A673 (cell line): ENCODE measurements at regions not wholly inside any gene's neighbourhood (a gene's known extent, or its start where the extent isn't known, plus 50 kb on each side); places are given as distances from the start of the nearest gene placed in this dataset.

Experiments
- BruUV-seq: library from RNA; stranded (reverse); fragments of 400-500 nt; replicated peaks from 2 replicates; lab custom pipeline; 2021; lab: Mats Ljungman, UMichigan
- CTCF ChIA-PET: fragments of 300-600 bp; sonication (Branson Sonifier 250); formaldehyde crosslinking; loops from one replicate; lab custom pipeline; 2022; ENCODE audit warnings: antibody characterized with exemption; lab: Charles Lee
- POLR2A ChIA-PET: fragments of 300-600 bp; sonication (Branson Sonifier 250); formaldehyde crosslinking; loops from one replicate; lab custom pipeline; 2022; ENCODE audit warnings: antibody characterized with exemption; ENCODE audit not compliant: low non-redundant PET; lab: Charles Lee
- DNase-seq: peaks from one replicate; pipeline ENCODE4 v3.0.0-alpha.2; 2015; ENCODE audit warnings: low spot score
- H3K27ac ChIP-seq: fragments of 200-600 bp; sonication (generic); 2 replicates; pipeline ENCODE4 v1.5.1; 2016; ENCODE audit warnings: mixed run types, low read depth, mild to moderate bottlenecking, mixed read lengths, antibody characterized with exemption, low read length; ENCODE audit not compliant: poor library complexity, severe bottlenecking
- H3K27me3 ChIP-seq: fragments of 200-600 bp; sonication (generic); replicated peaks from 2 replicates; pipeline ENCODE4 v1.6.1; 2017; ENCODE audit warnings: mixed run types, low read depth, mild to moderate bottlenecking, mixed read lengths, antibody characterized with exemption, low read length; ENCODE audit not compliant: insufficient read depth, poor library complexity
- H3K36me3 ChIP-seq: fragments of 200-600 bp; sonication (generic); 2 replicates; pipeline ENCODE4 v1.6.1; 2016; ENCODE audit warnings: mixed run types, mild to moderate bottlenecking, mixed read lengths, antibody characterized with exemption, low read length; ENCODE audit not compliant: insufficient read depth, poor library complexity, severe bottlenecking
- H3K4me1 ChIP-seq: fragments of 200-600 bp; sonication (generic); 2 replicates; pipeline ENCODE4 v1.6.1; 2017; ENCODE audit warnings: mixed run types, mild to moderate bottlenecking, mixed read lengths, antibody characterized with exemption, low read length; ENCODE audit not compliant: insufficient read depth, poor library complexity, severe bottlenecking
- H3K4me3 ChIP-seq: fragments of 200-600 bp; sonication (generic); 2 replicates; pipeline ENCODE4 v1.5.1; 2016; ENCODE audit warnings: low read depth, mixed run types, mild to moderate bottlenecking, mixed read lengths, low read length; ENCODE audit not compliant: poor library complexity, severe bottlenecking
- H3K9me3 ChIP-seq: fragments of 200-600 bp; sonication (generic); 2 replicates; pipeline ENCODE4 v1.6.1; 2016; ENCODE audit warnings: mixed run types, low read depth, mild to moderate bottlenecking, mixed read lengths, antibody characterized with exemption, low read length; ENCODE audit not compliant: poor library complexity, severe bottlenecking
- EZH2 ChIP-seq: fragments of 200-600 bp; sonication (generic); IDR thresholded peaks from 2 replicates; pipeline ENCODE4 v1.6.1; 2017; ENCODE audit warnings: borderline replicate concordance, low read depth, mild to moderate bottlenecking, mixed read lengths, antibody characterized with exemption, low read length; ENCODE audit not compliant: poor library complexity, severe bottlenecking
- intact Hi-C: fragments of 100-400 bp; cut with micrococcal nuclease; formaldehyde crosslinking; loops from one replicate; pipeline ENCODE4 v1.10.0; 2022; ENCODE audit not compliant: unreplicated experiment
- TF ChIP-seq, protein P1 (sequence below): fragments of 300-800, 200-600 bp; sonication (generic); conservative IDR thresholded peaks from 2 replicates; pipeline ENCODE4 v1.5.1; 2017; ENCODE audit warnings: low read depth, mild to moderate bottlenecking, antibody characterized with exemption, low read length, moderate library complexity, mixed read lengths

GRCh38 chr12:17334784-17335183 lies 728.8 kb upstream of the LMO3 start:
- intact Hi-C loops = no loop called here
- no peak for DNase-seq
- TF ChIP-seq, protein P1, sequence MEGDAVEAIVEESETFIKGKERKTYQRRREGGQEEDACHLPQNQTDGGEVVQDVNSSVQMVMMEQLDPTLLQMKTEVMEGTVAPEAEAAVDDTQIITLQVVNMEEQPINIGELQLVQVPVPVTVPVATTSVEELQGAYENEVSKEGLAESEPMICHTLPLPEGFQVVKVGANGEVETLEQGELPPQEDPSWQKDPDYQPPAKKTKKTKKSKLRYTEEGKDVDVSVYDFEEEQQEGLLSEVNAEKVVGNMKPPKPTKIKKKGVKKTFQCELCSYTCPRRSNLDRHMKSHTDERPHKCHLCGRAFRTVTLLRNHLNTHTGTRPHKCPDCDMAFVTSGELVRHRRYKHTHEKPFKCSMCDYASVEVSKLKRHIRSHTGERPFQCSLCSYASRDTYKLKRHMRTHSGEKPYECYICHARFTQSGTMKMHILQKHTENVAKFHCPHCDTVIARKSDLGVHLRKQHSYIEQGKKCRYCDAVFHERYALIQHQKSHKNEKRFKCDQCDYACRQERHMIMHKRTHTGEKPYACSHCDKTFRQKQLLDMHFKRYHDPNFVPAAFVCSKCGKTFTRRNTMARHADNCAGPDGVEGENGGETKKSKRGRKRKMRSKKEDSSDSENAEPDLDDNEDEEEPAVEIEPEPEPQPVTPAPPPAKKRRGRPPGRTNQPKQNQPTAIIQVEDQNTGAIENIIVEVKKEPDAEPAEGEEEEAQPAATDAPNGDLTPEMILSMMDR = no peak
- TF ChIP-seq EZH2 = no peak
- H3K36me3 ChIP-seq = no peaks in the 10 kb centered on the region
- H3K4me3 ChIP-seq = no peak overlapping the region
- no peak overlapping the region for H3K27ac ChIP-seq
- no TSS peak for BruUV-seq
- POLR2A ChIA-PET = no interaction called here
- CTCF ChIA-PET = no interaction called here
- no peaks in the 10 kb centered on the region for H3K27me3 ChIP-seq
- no peaks in the 10 kb centered on the region for H3K4me1 ChIP-seq
- peaks cover under 1% of the 10 kb centered on the region for H3K9me3 ChIP-seq

GRCh38 chr12:17333287-17333686 lies 727.3 kb upstream of the LMO3 start:
- no TSS peak for BruUV-seq
- no peak for TF ChIP-seq EZH2
- TF ChIP-seq, protein P1 = no peak
- Histone ChIP-seq H3K9me3 (no peaks in the 10 kb centered on the region), H3K27ac (no peak overlapping the region), H3K36me3 (no peaks in the 10 kb centered on the region), H3K4me1 (no peaks in the 10 kb centered on the region), H3K27me3 (no peaks in the 10 kb centered on the region), H3K4me3 (no peak overlapping the region)
- no peak for DNase-seq
- ChIA-PET POLR2A (no interaction called here), CTCF (no interaction called here)
- intact Hi-C loops = no loop called here

DNA sequence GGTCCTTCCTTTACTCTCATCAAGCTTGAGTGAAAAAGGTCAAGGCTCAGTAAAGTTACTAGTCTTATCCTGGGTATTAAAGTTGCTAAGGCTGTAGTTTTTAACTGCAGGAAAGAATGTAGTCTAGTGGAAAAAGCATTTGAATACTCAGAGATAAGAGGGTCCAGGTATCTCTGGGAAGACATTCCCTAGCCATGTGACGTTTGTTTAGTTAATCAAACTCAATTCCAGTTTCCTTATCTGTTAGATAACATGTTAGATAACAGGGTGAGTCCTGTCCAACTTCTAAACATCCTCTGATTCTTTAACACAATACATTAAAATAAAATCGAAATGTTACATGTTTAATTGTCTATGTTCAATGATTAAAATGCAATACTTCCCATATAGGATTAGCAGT lies 720.7 kb upstream of the LMO3 start:
- ChIA-PET POLR2A (no interaction called here), CTCF (no interaction called here)
- Histone ChIP-seq H3K4me1 (no peaks in the 10 kb centered on the region), H3K4me3 (no peak overlapping the region), H3K27me3 (no peaks in the 10 kb centered on the region), H3K27ac (no peak overlapping the region), H3K36me3 (no peaks in the 10 kb centered on the region), H3K9me3 (no peaks in the 10 kb centered on the region)
- no peak for DNase-seq
- TF ChIP-seq EZH2 = no peak
- TF ChIP-seq, protein P1 = no peak
- BruUV-seq = no TSS peak
- intact Hi-C loops = no loop called here
